NB4 (cell line): ENCODE measurements at regions not wholly inside any gene's neighbourhood (a gene's known extent, or its start where the extent isn't known, plus 50 kb on each side); places are given as distances from the start of the nearest gene placed in this dataset.
"Not testable (repeated sequence)": the region's sequence is repeated elsewhere in the genome, so short reads cannot be mapped to it uniquely, and the experiment has no call there.

Experiments
- DNase-seq: peaks from one replicate; pipeline ENCODE4 v3.0.0; 2010; ENCODE audit warnings: low read depth
- H3K4me3 ChIP-seq: one replicate; pipeline ENCODE4 v1.5.1; 2011; ENCODE audit warnings: mild to moderate bottlenecking, low read depth, low read length, moderate library complexity
- MYC ChIP-seq: IDR thresholded peaks from 2 replicates; pipeline ENCODE4 v1.6.1; 2011; ENCODE audit warnings: low read depth, low read length
- POLR2A ChIP-seq: IDR thresholded peaks from 2 replicates; pipeline ENCODE4 v1.6.1; 2011; ENCODE audit warnings: mild to moderate bottlenecking; ENCODE audit not compliant: insufficient read length; ENCODE audit errors: extremely low read depth
- TF ChIP-seq, protein P1 (sequence below): IDR thresholded peaks from one replicate; pipeline ENCODE4 v1.5.1; 2012; ENCODE audit warnings: low read depth, low read length
- TF ChIP-seq, protein P2 (sequence below): IDR thresholded peaks from 2 replicates; pipeline ENCODE4 v1.6.1; 2011; ENCODE audit warnings: low read depth, low read length

DNA sequence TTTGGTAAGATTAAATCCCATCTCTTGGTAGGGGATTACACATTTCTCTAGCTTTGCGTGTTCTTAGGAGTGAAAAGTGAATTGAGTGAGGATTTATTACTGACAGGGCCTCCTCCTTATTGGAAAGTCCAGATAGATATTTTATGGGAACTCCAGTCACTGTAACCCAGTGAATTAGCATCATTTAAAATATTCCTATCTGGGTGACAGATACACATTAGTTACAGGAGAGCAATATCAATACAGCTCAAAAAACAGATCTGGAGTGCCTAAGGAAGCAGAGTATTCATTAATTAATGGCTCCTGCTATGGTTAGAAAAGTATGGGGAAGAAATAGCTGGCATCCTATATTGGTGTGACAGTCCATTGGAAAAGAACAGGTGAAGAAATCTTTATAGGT, 248.2 kb downstream of the SLITRK6 start:
- H3K4me3 ChIP-seq = no peak overlapping the region
- DNase-seq = no peak
- TF ChIP-seq, protein P1, sequence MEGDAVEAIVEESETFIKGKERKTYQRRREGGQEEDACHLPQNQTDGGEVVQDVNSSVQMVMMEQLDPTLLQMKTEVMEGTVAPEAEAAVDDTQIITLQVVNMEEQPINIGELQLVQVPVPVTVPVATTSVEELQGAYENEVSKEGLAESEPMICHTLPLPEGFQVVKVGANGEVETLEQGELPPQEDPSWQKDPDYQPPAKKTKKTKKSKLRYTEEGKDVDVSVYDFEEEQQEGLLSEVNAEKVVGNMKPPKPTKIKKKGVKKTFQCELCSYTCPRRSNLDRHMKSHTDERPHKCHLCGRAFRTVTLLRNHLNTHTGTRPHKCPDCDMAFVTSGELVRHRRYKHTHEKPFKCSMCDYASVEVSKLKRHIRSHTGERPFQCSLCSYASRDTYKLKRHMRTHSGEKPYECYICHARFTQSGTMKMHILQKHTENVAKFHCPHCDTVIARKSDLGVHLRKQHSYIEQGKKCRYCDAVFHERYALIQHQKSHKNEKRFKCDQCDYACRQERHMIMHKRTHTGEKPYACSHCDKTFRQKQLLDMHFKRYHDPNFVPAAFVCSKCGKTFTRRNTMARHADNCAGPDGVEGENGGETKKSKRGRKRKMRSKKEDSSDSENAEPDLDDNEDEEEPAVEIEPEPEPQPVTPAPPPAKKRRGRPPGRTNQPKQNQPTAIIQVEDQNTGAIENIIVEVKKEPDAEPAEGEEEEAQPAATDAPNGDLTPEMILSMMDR = no peak
- TF ChIP-seq MYC (no peak), POLR2A (no peak)
- TF ChIP-seq, protein P2, sequence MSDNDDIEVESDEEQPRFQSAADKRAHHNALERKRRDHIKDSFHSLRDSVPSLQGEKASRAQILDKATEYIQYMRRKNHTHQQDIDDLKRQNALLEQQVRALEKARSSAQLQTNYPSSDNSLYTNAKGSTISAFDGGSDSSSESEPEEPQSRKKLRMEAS = no peak

- no peak for DNase-seq
- H3K4me3 ChIP-seq = no peak overlapping the region
- TF ChIP-seq, protein P2 = no peak
- TF ChIP-seq MYC (no peak), POLR2A (no peak)
- TF ChIP-seq, protein P1 = no peak
These were observed 249.4 kb downstream of the SLITRK6 start for GRCh38 chr13:85549819-85550218.

GRCh38 chr13:85548845-85549244, 250.4 kb downstream of the SLITRK6 start:
- not testable (repeated sequence) for DNase-seq

DNA sequence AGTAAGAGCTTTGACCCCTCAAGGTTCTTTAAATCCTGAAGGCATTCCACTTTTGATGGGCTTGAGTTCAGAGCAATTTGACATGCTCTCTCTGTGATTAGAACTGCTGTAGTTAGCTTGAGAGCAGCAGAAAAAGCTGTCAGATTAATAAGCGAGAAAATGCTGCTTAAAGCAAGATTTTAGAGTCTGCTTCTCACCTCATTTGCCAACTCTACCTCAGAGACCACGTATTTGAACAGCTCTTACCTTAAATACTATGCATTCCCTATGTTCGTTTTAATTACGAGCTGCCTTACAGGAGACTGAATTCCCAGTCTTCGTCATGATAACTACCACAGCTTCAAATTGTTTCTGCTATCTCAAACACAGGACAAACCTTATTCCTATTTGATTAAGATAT, 253.4 kb downstream of the SLITRK6 start:
- DNase-seq = no peak
- no peak overlapping the region for H3K4me3 ChIP-seq
- TF ChIP-seq POLR2A (no peak), MYC (no peak)
- TF ChIP-seq, protein P1 = no peak
- TF ChIP-seq, protein P2 = no peak

More at GRCh38 chr13:85548845-85549244, 250.4 kb downstream of the SLITRK6 start:
- H3K4me3 ChIP-seq = not testable (repeated sequence)

DNA sequence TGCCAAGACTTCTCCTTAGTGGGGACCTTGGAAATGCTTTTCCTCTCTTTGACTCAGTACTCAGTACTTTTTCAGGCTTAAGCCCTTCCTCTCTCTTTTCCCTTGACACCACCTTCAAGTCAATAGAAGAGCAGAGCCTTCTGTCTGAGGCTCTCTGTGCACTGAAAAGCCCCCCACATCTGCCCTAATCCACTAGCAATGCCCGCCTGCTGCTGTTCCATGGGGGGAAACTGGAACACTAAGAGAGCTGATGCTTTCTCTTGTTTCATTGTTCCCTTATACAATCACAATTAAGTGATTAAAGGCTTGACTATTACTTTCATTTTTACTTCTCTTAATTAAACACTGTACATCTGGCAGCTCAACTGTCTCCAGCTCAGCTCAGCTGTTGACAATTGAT, 254.5 kb downstream of the SLITRK6 start:
- DNase-seq = no peak
- TF ChIP-seq POLR2A (no peak), MYC (no peak)
- H3K4me3 ChIP-seq = no peak overlapping the region

GRCh38 chr13:85543144-85543543, 256.1 kb downstream of the SLITRK6 start:
- no peak overlapping the region for H3K4me3 ChIP-seq
- TF ChIP-seq POLR2A = no peak
- DNase-seq = no peak

- DNase-seq = no peak
- no peak for TF ChIP-seq POLR2A
- TF ChIP-seq, protein P2 = no peak
- TF ChIP-seq, protein P1 = no peak
- TF ChIP-seq MYC = no peak
- H3K4me3 ChIP-seq = no peak overlapping the region
These were observed 257.7 kb downstream of the SLITRK6 start for GRCh38 chr13:85541476-85541875.

DNA sequence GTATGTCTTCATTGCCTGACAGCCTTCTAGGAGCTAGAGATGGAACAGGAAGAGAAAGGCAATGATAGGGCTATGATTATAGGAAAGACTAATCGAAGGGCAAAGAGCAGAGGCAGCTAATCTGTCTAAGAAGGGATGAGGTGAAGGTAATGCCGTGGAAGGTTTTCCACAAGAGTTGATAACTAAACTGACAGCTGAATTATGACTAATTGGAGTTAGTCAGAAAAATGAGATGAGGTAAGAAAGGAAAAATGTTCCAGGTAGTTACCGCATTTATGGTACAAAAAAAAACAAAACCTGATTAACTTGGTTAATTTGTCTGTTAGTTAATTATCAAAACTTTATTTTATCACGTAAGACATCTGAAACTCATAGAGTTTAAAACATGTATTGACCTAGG, 260.3 kb downstream of the SLITRK6 start:
- no peak for DNase-seq
- no peak overlapping the region for H3K4me3 ChIP-seq
- TF ChIP-seq MYC (no peak), POLR2A (no peak)
- TF ChIP-seq, protein P2 = no peak
- TF ChIP-seq, protein P1 = no peak
